ENCODE measurements at regions not wholly inside any gene's neighbourhood (a gene's known extent, or its start where the extent isn't known, plus 50 kb on each side); places are given as distances from the start of the nearest gene placed in this dataset.

GRCh38 chr9:71326360-71326759, 204.9 kb upstream of the TRPM3 start:
- TF ChIP-seq CTCF (IDR thresholded peaks at IDR 0.05; ENCODE audit: extremely low read depth in 1 of 2, insufficient read depth in 1 of 2, low read depth in 1 of 2, low read length in 2 of 2), result no peak
- no peak for TF ChIP-seq FOS (IDR thresholded peaks at IDR 0.05; ENCODE audit: borderline replicate concordance, insufficient read depth, low read length)
- no peak for TF ChIP-seq POLR2AphosphoS5 (IDR thresholded peaks at IDR 0.05; ENCODE audit: insufficient read depth, low read depth, low read length)

Data from endothelial cell of umbilical vein (primary cell).